Endometrium (tissue), 2 donors: ENCODE measurements at regions not wholly inside any gene's neighbourhood (a gene's known extent, or its start where the extent isn't known, plus 50 kb on each side); places are given as distances from the start of the nearest gene placed in this dataset.
"Not testable (repeated sequence)": the region's sequence is repeated elsewhere in the genome, so short reads cannot be mapped to it uniquely, and the experiment has no call there.

Source experiments
- FAIRE-seq: peaks from 2 replicates; lab custom pipeline; 2012; peaks lifted over from hg19 to GRCh38; lab: Jason Lieb, UNC
- donor health status: control.
- donor health status: control.

DNA sequence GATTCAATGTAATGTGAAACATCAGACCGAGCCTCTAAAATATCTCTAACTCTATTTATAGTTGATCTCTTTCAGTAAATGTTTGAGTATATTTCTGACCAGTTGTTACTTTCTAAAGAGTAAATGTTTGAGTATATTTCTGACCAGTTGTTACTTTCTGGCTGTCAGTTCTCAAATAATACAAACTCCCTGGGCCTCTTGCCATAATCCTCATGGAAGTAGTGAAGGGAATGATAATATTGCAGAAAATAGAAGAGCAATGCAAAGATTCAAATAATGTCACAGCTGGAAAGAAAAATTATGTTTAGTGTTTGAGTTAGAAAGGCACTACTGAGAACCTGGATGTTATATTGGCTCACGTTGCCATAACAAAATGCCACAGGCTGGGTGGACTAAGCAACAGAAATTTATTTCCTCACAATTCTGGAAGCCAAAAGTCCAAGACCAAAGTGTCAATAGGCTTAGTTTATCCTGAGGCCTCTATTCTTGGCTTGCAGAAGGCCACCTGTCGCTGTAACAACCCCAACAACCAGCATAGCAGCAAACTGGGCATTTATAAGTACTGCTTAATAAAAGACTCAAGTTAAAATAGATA lies 470.6 kb upstream of the BCHE start:
- no peak for FAIRE-seq

DNA sequence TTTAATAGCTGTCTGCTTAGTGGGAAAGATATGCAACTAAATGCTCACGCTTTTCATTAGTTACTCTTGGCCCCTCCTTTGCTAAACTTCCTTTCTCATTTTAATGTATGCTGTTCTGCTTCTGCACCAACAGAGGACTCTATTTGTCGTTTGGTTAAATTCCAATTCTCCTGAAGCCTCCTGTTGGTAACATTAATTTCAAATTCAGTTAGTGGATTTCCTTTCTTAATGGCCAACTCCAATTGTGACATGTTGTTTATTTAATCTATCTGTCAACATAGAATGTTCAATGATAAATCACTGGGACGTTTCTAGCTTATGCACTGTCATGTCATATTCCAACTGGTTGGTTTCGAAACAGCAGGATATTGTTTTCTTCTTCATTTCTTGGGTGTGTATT lies 467.4 kb upstream of the BCHE start:
- no peak for FAIRE-seq

- peak; percentile 61 for FAIRE-seq
These were observed 466.5 kb upstream of the BCHE start for GRCh38 chr3:166303681-166304080.

- no peak for FAIRE-seq
These were observed 465.1 kb upstream of the BCHE start for GRCh38 chr3:166302331-166302730.

GRCh38 chr3:166296179-166296783 lies 459.1 kb upstream of the BCHE start:
- no peak for FAIRE-seq

DNA sequence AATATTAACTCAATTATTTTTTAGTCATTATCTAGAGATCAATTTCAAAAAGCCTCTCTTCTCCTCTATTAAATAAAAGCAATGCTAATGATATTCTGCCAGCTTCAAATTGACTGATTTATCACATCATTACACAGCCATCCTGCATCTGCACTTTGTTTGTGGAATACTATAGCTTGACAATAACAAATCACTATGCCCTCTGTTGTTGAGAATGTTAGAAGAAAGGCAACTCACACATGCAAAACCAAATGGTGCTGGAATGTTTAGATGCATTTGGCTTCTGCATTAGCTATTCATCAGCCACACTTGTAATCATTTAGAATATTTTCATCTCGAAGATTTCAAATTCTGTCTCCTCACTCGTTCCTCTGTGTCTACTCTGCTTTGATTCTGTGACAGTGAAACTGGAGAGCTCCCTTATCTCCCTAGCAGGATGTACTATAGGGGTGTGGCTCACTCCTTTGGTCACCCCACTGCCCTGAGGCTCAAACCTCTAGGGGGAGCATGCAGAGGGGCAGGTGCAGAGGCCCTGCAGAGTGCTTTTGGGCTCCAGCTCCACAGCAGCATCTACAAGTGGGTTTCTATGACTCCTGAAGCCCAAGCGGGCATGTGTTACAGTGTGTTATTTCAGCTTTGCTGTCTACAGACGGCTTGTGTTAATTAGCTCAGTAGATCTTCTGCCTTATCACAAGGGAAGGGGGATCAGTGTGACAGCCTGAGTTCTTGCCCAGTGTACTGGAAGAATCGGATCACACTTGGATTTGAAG lies 454.1 kb upstream of the BCHE start:
- no peak for FAIRE-seq

DNA sequence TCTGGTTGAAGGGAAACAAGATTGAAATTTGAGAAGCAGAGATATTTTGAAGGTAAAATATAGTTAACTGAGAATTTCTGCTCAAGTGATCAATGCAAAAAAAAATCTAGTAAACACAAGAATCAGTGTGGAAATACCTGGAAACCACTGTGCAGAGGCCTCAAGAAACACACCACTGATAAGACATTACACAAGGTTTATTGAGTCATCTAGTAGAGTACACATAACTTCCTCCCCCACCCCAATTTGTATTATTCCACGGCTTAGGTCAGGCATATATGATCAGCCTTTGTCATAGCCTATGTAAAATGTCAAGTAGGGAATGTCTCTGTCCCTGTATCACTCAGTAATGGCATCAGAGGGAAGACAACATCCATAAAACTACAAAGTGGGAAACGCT lies 447.8 kb upstream of the BCHE start:
- FAIRE-seq = no peak

GRCh38 chr3:166283840-166284239 lies 446.6 kb upstream of the BCHE start:
- no peak for FAIRE-seq

- no peak for FAIRE-seq
These were observed 445.7 kb upstream of the BCHE start for GRCh38 chr3:166282931-166283330.

DNA sequence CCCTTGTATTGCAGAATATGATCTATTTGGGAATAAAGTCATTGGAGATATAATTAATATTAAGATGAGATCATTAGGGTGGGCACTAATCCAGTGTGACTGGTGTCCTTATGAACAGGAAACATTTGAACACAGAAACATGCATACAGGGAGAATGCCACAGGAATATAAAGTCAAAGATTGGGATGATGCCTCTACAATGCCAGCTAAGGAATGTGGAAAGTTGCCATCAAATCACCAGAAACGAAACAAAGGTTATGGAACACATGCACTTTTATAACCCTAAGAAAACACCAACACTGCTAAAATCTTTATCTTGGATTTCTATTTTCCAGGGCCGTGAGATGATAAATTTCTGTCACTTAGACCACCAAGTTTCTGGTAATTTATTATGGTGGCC lies 442.4 kb upstream of the BCHE start:
- FAIRE-seq = no peak

DNA sequence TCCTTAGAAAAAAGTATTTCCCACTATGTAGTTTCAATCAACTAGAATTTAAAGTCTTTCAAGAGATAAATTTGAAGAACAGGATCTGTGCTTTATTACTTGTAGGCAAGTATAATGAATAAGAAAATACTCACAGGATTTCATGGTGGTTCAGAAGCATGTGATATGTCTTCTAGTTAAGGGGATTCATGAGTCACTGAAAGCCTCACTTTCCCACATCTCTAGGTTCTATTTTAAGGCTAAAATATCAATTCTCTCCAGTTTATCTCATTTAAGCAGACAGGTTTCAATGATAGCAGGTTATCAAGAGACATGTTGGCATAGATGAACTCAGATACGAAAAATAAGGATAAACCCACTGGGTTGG lies 437.8 kb upstream of the BCHE start:
- FAIRE-seq = no peak

DNA sequence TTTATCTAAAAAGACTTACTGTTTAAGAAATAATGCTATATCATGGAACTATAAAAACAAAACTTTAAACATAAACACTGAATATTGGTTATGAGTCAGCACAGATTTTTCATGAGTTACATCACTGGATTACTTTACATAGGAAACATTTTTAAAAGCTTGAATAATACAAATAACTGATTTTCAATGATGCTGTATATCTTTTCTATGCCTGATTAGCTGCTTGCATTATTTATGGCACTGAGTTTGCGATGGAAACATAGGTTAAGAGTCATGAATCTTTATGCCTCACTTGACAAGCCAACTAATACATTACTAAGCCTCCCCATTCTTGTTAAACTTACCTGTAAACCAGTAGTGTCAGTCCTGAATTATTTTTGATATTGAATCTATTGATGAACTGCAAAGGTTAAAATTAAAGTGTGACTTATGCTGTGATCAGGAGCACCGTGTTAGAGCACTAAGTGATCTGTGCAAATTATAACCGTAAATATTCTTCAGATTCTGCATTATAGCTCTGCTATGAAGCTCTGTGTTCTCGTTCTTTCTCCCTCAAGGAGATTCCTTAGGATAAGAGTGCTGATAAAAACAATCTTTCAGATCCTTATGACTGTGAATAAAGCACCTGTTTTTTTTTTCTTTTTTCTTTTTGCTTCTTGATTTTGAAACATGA lies 437.3 kb upstream of the BCHE start:
- no peak for FAIRE-seq

- FAIRE-seq = no peak
These were observed 433.2 kb upstream of the BCHE start for GRCh38 chr3:166270429-166270828.

DNA sequence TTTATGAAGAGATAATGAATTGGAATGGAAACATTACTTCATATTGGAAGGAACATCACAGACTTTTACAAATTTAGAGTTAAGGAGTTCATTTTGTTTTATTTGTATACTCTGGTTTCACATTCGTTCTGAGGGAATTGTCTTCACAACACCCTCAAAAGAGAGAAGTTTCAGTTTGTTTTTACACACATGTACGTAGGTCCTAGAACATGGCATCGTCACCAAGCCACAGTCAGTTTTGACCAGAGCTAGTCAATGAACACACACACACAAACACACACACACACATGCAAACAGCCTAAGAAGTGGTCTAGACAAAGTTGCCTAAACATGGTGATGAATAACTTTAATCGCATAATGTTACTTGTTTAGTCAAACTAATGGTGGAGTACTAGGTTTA lies 427.9 kb upstream of the BCHE start:
- no peak for FAIRE-seq

GRCh38 chr3:166263460-166263859 lies 426.2 kb upstream of the BCHE start:
- no peak for FAIRE-seq

DNA sequence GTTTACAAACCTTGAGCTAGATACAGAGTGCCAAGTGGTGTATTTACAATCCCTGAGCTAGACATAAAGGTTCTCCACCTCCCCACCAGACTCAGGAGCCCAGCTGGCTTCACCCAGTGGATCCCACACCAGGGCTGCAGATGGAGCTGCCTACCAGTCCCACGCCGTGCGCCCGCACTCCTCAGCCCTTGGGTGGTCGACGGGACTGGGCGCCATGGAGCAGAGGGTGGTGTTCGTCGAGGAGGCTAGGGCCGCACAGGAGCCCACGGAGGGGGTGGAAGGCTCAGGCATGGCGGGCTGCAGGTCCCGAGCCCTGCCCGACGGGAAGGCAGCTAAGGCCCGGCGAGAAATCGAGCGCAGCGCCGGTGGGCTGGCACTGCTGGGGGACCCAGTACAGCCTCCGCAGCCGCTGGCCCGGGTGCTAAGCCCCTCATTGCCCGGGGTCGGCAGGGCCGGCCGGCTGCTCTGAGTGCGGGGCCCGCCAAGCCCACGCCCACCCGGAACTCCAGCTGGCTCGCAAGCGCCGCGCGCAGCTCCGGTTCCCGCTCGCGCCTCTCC lies 421.1 kb upstream of the BCHE start:
- FAIRE-seq = not testable (repeated sequence)

DNA sequence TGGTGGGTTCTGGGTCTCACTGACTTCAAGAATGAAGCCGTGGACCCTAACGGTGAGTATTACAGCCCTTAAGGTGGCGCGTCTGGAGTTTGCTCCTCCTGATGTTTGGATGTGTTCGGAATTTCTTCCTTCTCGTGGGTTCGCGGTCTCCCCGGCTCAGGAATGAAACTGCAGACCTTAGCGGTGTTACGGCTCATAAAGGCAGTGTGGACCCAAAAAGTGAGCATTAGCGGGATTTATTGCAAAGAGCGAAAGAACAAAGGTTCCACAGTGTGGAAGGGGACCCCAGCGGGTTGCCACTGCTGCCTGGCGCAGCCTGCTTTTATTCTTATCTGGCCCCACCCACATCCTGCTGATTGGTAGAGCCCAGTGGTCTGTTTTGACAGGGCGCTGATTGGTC lies 420.5 kb upstream of the BCHE start:
- no peak for FAIRE-seq

GRCh38 chr3:166248784-166249183 lies 411.6 kb upstream of the BCHE start:
- FAIRE-seq = no peak

GRCh38 chr3:166243511-166243910 lies 406.3 kb upstream of the BCHE start:
- no peak for FAIRE-seq

DNA sequence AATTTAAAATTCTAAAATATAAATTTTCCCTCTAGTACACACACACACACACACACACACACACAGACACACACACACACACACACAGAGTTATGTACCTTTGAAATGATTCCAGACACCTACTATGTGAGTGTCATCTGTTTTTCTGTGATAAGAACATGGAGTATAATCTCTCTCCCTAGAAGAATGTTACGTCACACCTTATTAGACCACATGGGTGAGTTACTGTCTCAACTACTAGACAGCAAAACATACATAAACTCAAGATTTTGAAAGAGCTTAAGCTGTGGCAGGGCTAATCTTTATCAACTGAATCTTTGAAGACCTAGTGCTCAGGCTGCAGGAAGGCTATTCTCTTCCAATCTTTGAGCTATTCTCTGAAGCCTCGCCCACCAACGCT lies 385.9 kb upstream of the BCHE start:
- FAIRE-seq = no peak

DNA sequence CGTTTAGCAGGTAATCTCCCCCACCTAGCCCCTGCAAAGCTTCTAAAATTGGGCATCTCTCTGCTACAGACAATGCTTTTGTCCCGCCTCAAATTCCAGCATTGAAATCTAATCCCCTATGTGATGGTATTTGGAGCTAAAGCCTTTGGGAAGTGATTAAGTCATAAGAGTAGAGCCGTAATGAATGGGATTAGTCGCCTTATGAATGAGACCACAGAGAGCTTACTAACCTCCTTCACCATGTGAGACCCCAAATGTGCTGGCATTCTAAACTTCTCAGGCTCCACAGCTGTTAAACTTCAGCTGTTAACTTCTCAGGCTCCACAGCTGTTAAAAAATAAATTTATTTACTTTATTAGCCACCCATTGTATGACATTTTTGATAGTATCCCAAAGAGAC lies 374.2 kb upstream of the BCHE start:
- no peak for FAIRE-seq

DNA sequence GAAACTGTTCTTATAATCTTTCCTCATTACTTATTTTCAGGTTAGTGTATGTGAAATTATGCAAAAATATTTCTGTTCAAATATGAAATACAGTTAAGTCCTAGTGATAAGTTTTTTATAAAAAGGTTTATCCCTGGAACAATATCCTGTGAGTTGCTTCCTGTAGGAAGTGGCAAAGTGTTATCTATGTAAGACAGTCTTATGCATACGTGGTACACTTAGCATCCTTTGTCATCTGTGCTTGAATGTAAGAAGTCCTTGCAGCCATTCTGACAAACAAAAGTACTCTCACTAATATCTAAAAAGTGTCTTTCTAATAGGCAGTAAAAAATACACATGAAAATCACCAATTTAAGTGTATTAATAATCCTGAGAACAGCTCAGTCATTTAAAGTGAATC lies 372.5 kb upstream of the BCHE start:
- FAIRE-seq = no peak

- FAIRE-seq = no peak
These were observed 367.9 kb upstream of the BCHE start for GRCh38 chr3:166205158-166205557.
